ENCODE measurements at regions not wholly inside any gene's neighbourhood (a gene's known extent, or its start where the extent isn't known, plus 50 kb on each side); places are given as distances from the start of the nearest gene placed in this dataset.

DNA sequence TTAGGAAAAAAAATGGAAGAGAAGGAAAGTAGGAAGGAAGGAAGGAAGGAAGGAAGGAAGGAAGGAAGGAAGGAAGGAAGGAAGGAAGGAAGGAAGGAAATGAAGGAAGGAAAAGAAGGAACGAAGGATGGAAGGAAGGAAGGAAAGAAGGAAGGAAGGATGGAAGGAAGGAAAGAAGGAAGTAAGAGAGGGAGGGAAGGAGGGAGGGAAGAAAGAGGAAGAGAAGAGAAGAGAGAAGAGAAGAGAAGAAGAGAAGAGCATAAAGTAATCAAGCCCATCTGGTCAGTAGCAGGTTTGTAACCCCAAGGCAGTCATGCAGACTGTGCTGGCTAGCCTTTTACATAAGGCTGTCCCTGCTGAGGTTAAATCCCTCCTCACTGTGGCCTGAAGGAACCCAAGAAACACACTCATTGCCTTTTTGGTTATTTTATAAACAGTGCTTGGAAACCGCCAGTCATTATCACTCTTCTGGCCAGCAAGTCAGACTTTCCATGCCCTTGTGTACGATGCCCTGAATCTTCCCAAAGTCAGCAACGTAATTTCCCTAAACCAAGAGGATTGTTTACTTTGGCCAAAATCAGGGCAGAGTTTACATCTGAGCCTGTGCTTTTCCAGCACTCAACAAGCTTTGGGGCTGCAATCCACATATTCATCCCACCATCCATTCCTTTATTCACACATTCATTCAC is 409.6 kb upstream of the MAF start:
- TF ChIP-seq ZFP3 (CRISPR knock-in tag; IDR thresholded peaks at IDR 0.05) (no peak), PATZ1 (CRISPR knock-in tag; IDR thresholded peaks at IDR 0.05; ENCODE audit: borderline replicate concordance) (no peak), PPARA (CRISPR knock-in tag; IDR thresholded peaks at IDR 0.05; ENCODE audit: borderline replicate concordance) (no peak), GLIS3 (CRISPR knock-in tag; IDR thresholded peaks at IDR 0.05) (no peak), RARB (CRISPR knock-in tag; IDR thresholded peaks at IDR 0.05) (no peak), BACH2 (CRISPR knock-in tag; IDR thresholded peaks at IDR 0.05; ENCODE audit: borderline replicate concordance) (no peak), TCF4 (CRISPR knock-in tag; IDR thresholded peaks at IDR 0.05; ENCODE audit: borderline replicate concordance) (no peak), CREB5 (CRISPR knock-in tag; IDR thresholded peaks at IDR 0.05; ENCODE audit: low read depth) (no peak)
- TF ChIP-seq, protein P1, sequence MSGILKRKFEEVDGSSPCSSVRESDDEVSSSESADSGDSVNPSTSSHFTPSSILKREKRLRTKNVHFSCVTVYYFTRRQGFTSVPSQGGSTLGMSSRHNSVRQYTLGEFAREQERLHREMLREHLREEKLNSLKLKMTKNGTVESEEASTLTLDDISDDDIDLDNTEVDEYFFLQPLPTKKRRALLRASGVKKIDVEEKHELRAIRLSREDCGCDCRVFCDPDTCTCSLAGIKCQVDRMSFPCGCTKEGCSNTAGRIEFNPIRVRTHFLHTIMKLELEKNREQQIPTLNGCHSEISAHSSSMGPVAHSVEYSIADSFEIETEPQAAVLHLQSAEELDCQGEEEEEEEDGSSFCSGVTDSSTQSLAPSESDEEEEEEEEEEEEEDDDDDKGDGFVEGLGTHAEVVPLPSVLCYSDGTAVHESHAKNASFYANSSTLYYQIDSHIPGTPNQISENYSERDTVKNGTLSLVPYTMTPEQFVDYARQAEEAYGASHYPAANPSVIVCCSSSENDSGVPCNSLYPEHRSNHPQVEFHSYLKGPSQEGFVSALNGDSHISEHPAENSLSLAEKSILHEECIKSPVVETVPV (CRISPR knock-in tag; IDR thresholded peaks at IDR 0.05): no peak
